Stimulated activated naive CD8-positive, alpha-beta T cell treated with anti-CD3 and anti-CD28 coated beads, Interleukin-15, Interleukin-2, amounts not matched to agents 100 U/mL and 50 U/mL, for 24 hours (primary cell): ENCODE measurements at regions not wholly inside any gene's neighbourhood (a gene's known extent, or its start where the extent isn't known, plus 50 kb on each side); places are given as distances from the start of the nearest gene placed in this dataset.

Experiments
- ATAC-seq: fragments of 150-1000 bp; cut with Tn5 transposase; one replicate; pipeline ENCODE4 v1.10.0; 2021
- DNase-seq: peaks from one replicate; pipeline ENCODE4 v3.0.0; 2021

DNA sequence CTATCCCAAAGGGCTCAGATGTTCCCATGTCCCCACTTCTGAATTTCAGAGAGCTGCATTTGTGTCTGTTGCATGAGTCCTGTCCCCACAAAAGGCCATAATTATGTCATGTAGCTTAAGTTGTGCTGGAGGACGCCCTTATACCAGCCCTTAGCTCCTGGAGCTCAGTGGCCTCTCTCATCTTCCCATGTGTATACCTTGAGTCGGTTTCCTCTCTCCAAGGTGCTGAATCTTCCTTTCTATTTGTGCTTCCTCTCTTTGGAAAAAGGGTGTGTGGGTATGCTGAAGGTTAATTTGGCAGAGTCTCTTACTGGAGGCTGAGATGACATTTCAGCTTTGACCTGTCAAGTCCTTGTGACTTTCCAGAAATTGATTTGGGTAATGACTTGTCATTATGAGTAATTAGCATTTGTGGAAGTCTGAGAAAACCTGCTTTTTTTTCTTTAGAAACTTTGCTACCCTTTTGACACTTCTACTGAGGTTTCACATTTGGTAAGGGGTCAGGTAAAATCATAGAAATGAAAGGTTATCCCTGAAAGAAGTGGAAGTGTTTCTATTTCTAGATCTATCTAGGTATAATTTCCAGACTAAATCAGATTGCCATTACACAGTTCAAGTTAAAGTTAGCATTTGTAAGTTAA, 185.4 kb downstream of the ABCC12 start:
- ATAC-seq (no peak), DNase-seq (no peak)

DNA sequence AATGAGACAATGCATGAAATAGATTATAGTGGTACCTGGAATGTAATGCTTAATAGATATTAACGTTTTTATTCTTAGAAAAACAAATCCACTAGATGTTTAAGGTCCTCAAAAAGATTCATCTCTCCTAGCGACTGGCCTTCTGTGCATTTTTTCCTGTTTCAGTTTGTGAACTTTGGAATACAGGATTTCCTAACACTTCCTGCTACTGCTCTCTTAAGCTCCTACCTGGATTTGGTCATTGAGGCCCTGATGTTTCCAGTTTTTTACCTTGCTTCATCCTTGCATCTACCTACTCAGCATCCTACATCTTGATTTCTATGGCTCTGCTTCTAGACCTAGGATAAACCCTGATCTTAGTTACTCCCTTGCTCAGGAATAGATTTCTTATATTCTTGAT, 188.4 kb downstream of the ABCC12 start:
- ATAC-seq = no peak

DNA sequence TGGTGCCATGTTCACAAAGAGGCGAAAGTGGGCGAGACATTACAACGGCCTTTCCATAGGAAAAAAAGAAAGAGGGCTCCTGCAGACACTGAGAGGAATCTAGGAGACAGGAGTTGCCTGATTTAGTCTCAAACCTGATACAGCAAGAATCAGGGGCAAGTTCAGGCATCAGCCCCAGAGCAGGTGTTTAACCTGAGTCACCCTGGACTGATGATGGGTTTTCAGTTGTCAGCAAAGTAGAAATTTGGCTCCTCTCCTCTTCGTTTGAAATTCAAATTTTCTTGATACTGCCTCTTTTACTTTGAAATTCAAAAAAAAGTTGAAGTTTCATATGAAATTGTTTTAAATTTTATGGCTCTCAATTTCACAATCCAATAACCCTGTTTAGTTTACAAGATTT, 189.5 kb downstream of the ABCC12 start:
- ATAC-seq = no peak
- DNase-seq = no peak

More for the DNA sequence above, 188.4 kb downstream of the ABCC12 start:
- DNase-seq = no peak

DNA sequence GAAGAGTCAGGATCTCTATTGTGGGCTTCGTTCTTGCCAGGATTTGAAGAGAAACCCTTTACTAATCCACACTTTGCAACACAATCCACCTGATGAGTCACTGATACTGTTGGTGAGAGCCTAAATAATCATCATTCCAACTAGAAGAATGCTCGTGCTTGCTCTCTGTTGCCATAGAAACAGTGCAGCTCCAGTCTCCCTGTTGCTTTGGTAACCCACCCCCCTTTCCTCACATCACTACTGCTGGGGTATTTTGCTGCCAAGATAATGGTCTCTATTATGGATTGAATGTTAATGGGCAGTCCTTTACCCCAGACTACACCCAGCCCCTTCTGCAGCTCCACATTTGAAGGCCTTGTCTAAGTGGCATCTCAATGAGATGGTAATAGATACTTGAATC, 190.4 kb downstream of the ABCC12 start:
- ATAC-seq (no peak), DNase-seq (no peak)

DNA sequence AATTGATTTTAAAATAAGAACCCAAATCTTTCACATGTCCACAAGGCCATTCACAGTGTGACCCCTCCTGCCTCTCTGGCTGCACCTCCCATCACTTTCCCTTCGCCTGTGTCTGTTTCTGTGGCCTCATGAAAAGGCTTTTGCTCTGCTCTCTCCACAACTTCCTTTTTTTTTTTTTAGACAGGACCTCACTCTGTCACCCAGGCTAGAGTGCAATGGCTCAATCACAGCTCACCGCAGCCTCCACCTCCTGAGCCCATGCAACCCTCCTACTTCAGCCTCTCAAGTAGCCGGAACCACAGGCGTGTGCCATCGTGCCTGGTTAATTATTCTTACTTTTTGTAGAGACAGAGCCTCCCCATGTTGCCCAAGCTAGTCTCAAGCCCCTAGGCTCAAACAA, 197.1 kb downstream of the ABCC12 start:
- DNase-seq (no peak), ATAC-seq (no peak)

DNA sequence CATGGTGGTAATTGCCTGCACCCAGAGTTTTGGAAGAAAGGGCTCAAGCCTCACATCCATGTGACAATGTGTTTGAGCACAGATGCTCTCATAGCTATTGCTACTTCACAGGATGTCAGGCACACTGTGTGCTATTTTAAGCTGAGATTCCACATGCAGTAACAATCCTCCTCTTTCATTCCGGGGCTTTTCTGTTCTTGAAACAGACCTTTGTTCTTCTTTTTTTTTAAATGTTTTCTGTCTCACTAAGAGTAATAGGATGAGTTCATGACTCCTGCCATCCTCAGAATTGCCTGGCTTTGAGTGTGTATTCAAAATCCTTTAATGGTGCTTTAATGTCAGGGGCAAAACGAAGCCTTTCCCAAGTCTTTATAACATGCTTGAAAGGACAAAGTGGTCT, 198.9 kb downstream of the ABCC12 start:
- no peak for DNase-seq
- no peak for ATAC-seq

DNA sequence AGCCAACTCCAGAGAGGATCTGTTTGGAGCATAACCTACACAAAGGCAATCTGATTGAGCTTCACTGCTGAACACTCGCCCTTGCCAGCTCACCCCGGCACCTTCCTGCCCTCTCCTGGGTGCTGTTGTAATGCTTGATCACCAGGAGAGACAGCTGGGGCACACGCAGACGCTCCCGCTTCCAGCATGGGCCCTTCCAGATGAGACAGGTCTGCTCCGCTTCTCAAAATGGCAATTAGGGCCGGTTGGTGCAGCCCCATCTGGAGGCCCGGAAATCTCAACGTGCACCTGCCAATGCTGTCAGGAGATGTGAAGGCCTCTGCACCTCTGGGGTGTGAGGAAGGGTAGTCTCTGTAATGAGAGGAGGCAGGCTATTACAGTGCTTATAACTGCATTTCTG, 206.1 kb downstream of the ABCC12 start:
- ATAC-seq = no peak
- no peak for DNase-seq

DNA sequence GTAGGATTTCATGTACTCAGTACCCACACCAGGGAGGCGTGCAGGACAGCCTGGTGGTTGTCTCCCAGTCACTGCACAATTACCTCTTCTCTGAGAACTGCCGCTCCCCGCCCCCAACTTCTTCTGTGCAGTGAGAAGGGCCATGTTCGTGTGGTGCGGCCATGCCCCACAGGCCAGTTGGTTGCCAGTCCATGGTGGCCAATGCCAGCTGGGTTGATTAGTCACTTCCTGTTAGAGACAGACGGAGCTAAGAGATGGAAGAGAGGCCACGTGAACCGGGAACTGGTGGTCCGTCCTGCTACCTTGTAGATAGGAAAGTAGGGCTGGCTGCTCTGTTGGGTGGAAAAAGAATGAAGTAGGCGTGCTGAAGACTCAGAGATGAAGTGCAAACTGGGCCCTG, 206.5 kb downstream of the ABCC12 start:
- ATAC-seq = no peak
- no peak for DNase-seq

DNA sequence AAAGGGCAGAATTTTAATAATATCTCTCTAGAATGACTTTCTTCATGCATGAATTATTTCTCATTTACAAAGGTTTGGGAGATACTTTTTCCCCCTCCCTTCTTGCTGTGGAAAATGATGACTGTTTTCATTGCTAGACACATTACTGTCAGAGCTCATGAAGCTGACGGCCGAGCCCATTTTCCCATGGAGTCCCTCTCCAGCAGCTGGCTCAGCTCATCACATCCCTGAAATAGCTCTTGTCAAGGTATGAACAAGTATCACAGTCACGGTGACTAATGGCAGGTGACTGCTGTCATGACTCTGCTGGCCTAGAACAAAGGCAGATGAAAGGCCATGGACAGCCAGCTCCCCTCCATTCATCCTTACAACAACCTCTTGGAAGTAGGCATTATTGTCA, 208.1 kb downstream of the ABCC12 start:
- ATAC-seq = no peak

DNA sequence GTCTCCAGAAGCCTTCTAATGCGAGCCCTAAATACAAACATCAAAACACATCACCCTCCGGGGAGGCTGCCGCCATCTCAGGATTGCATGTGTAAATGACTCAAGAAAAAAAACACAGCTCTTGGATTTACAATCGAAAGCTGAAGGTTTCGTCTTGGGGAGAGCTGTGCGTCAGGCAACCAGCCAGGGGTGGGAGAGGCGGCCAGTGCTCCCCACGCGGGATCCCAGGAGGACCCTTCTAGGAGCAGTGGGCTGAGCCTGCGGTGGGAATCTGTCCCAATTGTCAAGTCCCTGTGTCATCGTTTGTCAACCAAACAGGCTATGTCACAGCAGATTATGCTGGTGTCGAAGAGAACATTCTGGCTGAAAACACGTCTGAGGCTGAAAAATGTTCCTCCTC, 209.7 kb downstream of the ABCC12 start:
- no peak for DNase-seq
- ATAC-seq = no peak

More for the DNA sequence above, 208.1 kb downstream of the ABCC12 start:
- DNase-seq = no peak

DNA sequence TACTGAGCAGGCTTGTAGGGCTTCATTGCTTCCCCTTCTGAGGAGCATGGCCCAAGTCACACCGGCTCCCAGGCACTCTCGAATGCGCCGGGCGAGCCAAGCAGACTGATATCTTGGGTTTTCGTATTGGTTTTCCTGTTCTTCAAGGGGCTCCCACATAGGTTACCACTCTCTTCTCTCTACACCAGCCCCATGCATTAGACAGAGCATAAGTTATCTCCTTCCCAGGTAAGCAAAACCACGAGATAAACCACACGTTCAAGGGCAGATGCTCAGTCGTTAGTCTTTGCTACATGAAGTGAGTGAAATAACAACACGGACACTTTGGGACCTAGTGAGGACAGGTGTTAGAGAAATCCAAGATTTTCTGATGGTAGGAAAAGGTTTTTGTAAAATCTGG, 211.2 kb downstream of the ABCC12 start:
- DNase-seq = no peak
- no peak for ATAC-seq

DNA sequence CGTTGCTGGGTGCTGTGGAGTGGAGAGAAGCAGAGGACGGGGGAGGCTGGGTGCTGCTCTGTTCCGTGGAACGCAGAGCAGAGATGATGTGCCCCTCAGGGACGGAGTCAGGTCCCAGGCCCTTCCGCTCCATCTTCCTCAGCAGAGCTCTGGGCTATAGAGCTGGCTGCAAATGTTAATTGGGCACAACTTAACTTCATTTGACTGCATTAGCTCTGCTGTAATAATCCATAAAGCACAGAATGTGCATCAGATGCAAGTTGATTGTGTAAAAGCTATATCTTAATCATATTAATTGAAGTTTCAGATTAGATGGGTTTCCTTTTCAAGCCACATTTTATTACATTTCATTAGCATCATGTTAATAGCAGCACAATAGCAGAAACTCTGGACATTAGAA, 212.6 kb downstream of the ABCC12 start:
- no peak for ATAC-seq
- DNase-seq = no peak

DNA sequence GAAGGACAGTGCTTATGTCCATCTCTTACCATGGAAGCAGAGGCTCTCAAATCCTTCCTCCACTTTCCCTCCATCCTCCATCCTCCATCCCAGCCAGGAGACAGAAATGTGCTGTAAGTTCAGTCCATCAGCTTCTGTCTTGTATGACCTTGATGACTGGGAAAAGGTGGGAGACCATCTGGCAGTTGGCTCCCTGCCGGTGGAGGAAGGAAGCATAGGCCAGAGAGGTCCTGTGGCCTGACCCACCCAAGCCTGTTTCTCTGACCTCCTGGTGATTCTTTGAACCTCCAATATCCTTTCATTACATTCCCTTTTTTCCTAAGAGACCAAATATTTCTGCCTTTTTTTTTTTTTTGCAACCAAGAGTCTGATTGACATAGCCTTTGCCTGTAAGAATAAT, 215.3 kb downstream of the ABCC12 start:
- DNase-seq (no peak), ATAC-seq (no peak)

DNA sequence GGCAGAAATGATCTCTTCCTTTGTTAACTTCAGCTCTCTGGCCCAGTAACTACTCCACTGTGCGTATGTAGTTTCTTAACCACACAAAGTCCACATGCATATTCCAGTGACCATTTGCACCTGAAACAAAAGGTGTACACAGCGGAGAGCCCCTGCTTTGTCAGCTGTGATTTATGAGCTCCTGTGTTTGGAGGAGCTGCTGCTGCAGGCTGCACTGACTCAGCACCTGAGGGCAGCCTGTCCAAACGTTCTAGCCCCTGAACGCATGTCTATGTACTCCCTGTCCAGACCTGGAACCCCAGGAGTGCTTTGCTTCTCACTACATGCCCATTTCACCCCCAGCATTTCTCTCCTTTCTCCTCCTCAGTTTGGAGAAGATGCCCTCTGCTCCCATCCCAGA, 216.1 kb downstream of the ABCC12 start:
- ATAC-seq (no peak), DNase-seq (no peak)

DNA sequence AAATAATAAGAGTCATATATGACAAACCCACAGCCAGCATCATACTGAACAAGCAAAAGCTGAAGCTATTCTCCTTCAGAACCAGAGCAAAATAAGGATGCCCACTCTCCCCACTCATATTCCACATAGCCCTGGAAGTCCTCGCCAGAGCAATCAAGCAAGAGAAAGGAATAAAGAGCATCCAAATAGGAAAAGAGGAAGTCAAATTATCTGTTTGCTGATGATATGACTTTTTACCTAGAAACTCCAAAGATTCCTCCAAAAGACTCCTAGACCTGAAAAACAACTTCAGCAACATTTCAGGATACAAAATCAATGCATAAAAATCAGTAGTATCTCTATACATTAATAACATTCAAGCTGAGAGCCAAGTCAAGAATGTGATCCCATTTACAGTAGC, 217.5 kb downstream of the ABCC12 start:
- ATAC-seq (no peak), DNase-seq (no peak)

DNA sequence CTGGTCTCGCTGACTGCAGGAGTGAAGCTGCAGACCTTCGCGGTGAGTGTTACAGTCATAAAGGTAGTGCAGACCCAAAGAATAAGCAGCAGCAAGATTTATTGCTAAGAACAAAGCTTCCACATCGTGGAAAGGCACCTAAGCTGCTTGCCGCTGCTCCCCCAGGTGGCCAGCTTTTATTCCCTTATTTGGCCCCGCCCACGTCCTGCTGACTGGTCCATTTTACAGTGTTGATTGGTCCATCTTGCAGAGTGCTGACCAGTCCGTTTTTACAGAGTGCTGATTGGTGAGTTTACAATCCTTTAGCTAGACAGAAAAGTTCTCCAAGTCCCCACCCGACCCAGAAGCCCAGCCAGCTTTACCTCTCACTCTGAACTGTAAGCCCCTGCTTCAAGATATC, 227.8 kb downstream of the ABCC12 start:
- DNase-seq (no peak), ATAC-seq (no peak)

DNA sequence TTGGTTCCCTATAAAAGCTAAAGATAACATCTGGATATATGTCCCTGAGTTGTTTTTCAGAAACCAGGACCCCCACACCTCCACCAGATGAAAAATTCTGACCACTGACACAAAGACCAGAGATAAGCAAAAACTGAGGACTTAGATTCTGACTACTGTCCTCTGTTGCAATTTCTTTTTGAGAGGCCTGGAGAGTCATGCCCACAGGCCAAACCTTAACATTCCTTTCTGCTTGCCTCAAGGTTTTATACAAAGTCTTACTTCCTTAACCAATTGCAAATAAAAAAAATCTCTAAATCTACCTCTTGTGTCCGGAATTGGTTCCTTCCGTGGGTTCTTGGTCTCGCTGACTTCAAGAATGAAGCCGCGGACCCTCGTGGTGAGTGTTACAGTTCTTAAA, 228.5 kb downstream of the ABCC12 start:
- DNase-seq (no peak), ATAC-seq (no peak)

DNA sequence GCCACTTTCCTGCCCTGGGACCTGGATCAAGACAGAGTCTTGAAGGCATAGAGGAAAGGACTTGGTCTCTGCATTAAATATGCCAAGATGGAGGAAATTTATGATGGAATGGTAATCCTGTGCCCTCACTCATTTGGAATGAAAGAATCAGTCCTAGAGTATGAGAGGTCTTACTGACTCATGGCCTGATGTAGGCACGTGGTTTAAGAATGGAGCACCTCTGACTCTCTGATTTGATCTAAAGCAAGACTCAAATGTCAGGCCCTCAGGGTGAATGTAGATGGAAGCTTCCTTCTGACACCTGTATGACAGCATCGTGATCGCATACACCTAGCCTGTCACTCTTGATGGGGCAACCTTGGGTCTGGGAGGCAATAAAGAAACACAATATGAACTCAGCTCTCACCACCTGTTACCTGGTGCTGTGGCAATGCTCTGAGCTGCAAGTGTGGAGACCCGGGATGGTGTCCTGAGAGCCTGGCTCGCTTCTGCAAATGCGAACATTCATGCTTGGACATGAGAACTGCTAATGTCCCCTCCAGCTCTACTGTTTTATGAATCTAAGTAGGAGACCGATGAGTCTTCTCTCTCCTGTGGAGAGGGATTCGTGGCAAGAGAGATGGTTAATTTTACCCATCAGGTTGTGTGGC, 229.9 kb downstream of the ABCC12 start:
- no peak for DNase-seq
- ATAC-seq = no peak

DNA sequence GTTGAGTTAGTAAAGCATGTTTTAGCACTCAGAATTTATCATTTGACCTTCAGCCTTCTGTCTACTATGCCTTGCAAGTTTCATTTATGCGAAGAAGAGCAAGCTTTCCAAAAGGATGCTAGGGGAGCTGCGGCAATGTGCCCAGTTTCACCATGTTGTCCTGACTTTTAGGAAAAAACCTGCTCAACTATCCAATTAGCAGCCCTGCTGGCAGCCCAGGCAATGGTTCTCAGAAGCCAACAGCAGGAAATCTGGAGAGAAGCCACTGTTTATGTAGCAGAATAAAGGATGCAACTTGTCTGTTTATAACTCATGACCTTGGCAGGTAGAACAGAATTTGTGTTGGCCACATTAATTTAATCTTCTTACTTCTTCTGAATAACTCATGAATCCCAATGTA, 230.8 kb downstream of the ABCC12 start:
- ATAC-seq (no peak), DNase-seq (no peak)

DNA sequence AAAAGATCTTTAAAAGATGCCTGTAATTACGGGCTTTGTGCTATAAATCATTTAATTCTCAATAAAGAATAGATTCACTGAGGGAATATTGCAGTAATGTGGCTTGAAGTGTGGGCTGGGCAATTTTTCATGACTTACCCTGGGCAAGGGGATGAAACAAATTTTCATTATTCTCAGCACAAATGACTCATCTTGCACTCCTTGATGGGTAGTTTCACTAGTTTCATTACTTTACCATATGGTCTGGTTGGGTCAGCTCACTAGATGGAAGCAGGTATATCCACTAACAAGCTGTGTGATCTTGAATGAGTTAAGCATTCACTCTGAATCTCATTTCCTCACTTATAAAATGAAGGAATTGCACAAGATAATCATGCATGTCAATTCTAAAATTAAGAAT, 234.3 kb downstream of the ABCC12 start:
- ATAC-seq (no peak), DNase-seq (no peak)

DNA sequence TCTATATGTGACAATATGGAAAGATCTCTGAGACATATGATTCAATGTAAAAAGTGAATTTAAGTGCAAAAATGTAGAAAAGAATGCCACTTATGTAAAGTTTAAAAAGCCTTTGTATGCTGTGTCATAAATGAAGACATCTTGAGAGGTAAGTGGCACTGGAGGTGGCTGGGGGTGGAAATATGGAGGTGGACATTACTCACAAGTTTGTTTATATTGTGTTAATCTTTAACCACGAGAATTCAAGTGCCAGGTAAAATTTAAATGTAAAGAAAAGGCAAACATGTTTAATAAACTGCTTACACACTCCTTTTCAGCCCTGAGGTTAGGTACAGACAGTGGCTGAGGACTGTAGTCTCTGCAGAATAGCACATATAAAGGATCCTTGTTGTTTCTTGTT, 235.1 kb downstream of the ABCC12 start:
- ATAC-seq = no peak
- DNase-seq = no peak

DNA sequence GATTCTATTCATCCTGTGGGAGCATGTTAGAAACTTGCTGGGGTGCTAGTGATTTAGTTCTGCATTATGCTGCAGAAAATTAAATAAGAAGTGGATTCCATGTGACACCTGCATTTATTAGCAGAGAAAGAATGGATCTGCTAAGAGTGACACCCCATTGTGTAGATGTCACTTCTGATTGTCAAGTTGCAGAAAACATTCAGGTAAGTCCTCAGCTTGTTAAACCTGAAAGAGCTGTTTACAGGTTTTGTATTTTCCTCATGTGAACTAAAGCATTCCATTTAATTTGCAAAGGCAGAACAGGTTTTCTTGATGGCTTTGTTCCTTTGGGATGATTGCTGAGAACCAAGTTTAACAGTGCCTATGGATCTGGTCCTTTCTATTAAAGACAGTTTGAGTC, 238.7 kb downstream of the ABCC12 start:
- ATAC-seq = no peak
- no peak for DNase-seq

DNA sequence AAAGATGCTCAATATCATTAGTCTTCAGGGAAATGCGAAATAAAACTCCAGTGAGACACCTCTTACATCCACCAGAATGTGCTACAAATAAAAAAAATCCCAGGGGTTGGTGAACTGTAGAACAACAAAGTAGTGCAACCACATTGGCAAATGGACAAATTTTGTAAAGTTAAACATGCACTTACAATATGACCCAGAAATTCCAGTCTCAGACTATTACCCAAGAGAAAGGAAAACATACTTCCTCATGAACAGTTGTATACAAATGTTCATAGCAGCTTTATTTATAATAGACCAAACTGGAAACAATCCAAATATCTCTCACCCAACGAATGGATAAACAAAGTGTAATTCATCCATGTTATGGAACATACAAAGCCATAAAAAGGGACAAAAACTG, 239.5 kb downstream of the ABCC12 start:
- DNase-seq (no peak), ATAC-seq (no peak)

DNA sequence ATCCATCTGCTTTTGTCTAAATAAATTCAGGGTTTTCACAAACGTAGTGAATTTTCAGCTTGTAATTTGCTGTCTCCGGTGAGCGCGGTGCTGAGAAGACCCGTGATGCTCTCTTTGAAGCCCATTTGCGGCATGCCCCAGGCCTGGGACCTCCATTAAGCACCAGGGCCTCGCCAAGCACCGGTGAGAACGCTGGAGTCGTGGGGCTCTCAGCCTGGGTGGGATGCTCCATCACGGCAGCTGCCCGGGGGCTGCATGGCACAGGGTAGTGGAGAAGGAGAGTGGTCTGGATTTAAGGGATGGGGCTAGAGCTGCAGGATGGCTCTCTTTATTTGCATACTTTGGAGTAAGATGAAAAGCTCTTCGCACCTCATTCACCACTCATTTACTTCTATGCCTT, 248.7 kb downstream of the ABCC12 start:
- no peak for ATAC-seq

DNA sequence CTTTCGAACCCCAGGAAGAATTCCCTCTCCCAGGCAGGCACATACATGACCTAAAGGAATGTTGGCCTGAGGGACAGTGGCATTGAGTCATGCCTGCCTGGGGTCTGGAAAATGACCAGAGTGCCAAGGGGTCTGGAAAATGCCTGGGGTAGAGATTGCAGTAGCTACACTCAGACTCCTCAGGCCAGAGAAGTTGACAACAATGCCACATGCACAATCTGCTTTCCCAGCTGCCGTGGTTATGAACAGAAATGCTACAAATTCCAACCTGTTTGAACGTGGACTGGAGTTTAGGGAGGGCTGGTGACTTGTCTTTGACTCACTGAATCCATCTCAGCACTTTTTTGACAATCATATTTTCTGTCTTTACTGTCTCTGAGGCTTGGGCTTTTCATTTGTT, 250.0 kb downstream of the ABCC12 start:
- DNase-seq (no peak), ATAC-seq (no peak)

More for the DNA sequence above, 248.7 kb downstream of the ABCC12 start:
- no peak for DNase-seq
